ENCODE measurements at regions not wholly inside any gene's neighbourhood (a gene's known extent, or its start where the extent isn't known, plus 50 kb on each side); places are given as distances from the start of the nearest gene placed in this dataset.

DNA sequence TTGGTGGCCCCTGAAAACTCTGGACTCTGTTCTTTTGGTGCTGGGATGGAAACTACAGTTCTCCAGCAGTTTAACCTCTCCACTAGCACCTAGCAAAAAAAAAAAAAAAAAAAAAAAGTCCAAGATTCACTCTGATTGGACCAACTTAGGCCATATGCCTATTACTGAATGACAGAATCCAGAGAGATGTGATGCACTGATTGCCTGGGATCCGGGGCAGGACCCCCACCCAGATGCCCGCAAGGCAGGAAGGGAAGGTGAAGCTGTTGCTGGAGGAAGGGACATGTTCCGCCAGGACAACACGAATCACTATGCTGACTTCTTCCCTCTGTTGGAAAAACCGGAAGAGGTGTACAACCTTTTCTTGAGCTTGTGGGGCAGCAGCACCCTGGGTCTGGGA lies 152.5 kb upstream of the ZNF536 start:
- no peaks in the 10 kb centered on the region for H3K9me3 ChIP-seq (ENCODE audit: control insufficient read depth, insufficient read depth, low read length)
- TF ChIP-seq CTCF (IDR thresholded peaks at IDR 0.05; ENCODE audit: low read depth, low read length, poor library complexity, severe bottlenecking) (no peak), EZH2phosphoT487 (IDR thresholded peaks at IDR 0.05; ENCODE audit: borderline replicate concordance, low read length) (no peak)
- no peak overlapping the region for H3K4me3 ChIP-seq (ENCODE audit: low read length)

GRCh38 chr19:30221176-30221575 lies 151.0 kb upstream of the ZNF536 start:
- H3F3A ChIP-seq (ENCODE audit: control insufficient read depth, insufficient read depth): no peaks in the 10 kb centered on the region
- no peaks in the 10 kb centered on the region for H4K20me1 ChIP-seq (ENCODE audit: control insufficient read depth, insufficient read depth, low read depth, low read length)
- H3K9me3 ChIP-seq (ENCODE audit: control insufficient read depth, insufficient read depth, low read length): no peaks in the 10 kb centered on the region
- no peaks in the 10 kb centered on the region for H3K27me3 ChIP-seq (ENCODE audit: control insufficient read depth, low read length)
- H3K27ac ChIP-seq (ENCODE audit: low read depth, low read length): no peak overlapping the region
- H3K9me2 ChIP-seq (replicated peaks; ENCODE audit: control insufficient read depth, low read length): no peaks in the 10 kb centered on the region
- H3K4me3 ChIP-seq (ENCODE audit: low read length): no peak overlapping the region
- TF ChIP-seq CTCF (IDR thresholded peaks at IDR 0.05; ENCODE audit: low read depth, low read length, poor library complexity, severe bottlenecking) (no peak), EZH2phosphoT487 (IDR thresholded peaks at IDR 0.05; ENCODE audit: borderline replicate concordance, low read length) (no peak)
- H3K79me2 ChIP-seq (ENCODE audit: control insufficient read depth, low read length): no peaks in the 10 kb centered on the region
- no peak overlapping the region for H3K4me2 ChIP-seq (ENCODE audit: low read length)
- no peaks in the 10 kb centered on the region for H3K4me1 ChIP-seq (ENCODE audit: control insufficient read depth, low read length)
- no peaks in the 10 kb centered on the region for H3K36me3 ChIP-seq (ENCODE audit: control insufficient read depth, low read length)

More for the DNA sequence above, 152.5 kb upstream of the ZNF536 start:
- Histone ChIP-seq H3K27me3 (ENCODE audit: control insufficient read depth, low read length) (no peaks in the 10 kb centered on the region), H3K27ac (ENCODE audit: low read depth, low read length) (no peak overlapping the region), H4K20me1 (ENCODE audit: control insufficient read depth, insufficient read depth, low read depth, low read length) (no peaks in the 10 kb centered on the region), H3K36me3 (ENCODE audit: control insufficient read depth, low read length) (no peaks in the 10 kb centered on the region), H3K4me2 (ENCODE audit: low read length) (no peak overlapping the region), H3K79me2 (ENCODE audit: control insufficient read depth, low read length) (no peaks in the 10 kb centered on the region), H3K4me1 (ENCODE audit: control insufficient read depth, low read length) (no peaks in the 10 kb centered on the region), H3K9me2 (replicated peaks; ENCODE audit: control insufficient read depth, low read length) (no peaks in the 10 kb centered on the region), H3F3A (ENCODE audit: control insufficient read depth, insufficient read depth) (no peaks in the 10 kb centered on the region)

GRCh38 chr19:30222428-30222873 lies 149.7 kb upstream of the ZNF536 start:
- no peaks in the 10 kb centered on the region for H3K79me2 ChIP-seq (ENCODE audit: control insufficient read depth, low read length)
- H3K9me2 ChIP-seq (replicated peaks; ENCODE audit: control insufficient read depth, low read length): no peaks in the 10 kb centered on the region
- TF ChIP-seq EZH2phosphoT487 (IDR thresholded peaks at IDR 0.05; ENCODE audit: borderline replicate concordance, low read length): no peak
- peak; percentile 69 for TF ChIP-seq CTCF (IDR thresholded peaks at IDR 0.05; ENCODE audit: low read depth, low read length, poor library complexity, severe bottlenecking)
- no peaks in the 10 kb centered on the region for H4K20me1 ChIP-seq (ENCODE audit: control insufficient read depth, insufficient read depth, low read depth, low read length)
- H3K9me3 ChIP-seq (ENCODE audit: control insufficient read depth, insufficient read depth, low read length): no peaks in the 10 kb centered on the region
- H3K27me3 ChIP-seq (ENCODE audit: control insufficient read depth, low read length): peaks cover 10% of the 10 kb centered on the region
- H3K4me3 ChIP-seq (ENCODE audit: low read length): no peak overlapping the region
- no peak overlapping the region for H3K27ac ChIP-seq (ENCODE audit: low read depth, low read length)
- H3K4me2 ChIP-seq (ENCODE audit: low read length): no peak overlapping the region
- no peaks in the 10 kb centered on the region for H3K4me1 ChIP-seq (ENCODE audit: control insufficient read depth, low read length)
- H3K36me3 ChIP-seq (ENCODE audit: control insufficient read depth, low read length): no peaks in the 10 kb centered on the region
- H3F3A ChIP-seq (ENCODE audit: control insufficient read depth, insufficient read depth): no peaks in the 10 kb centered on the region

Measured in DOHH2 (cell line).